Hepatocyte (in vitro differentiated cells): ENCODE measurements at regions not wholly inside any gene's neighbourhood (a gene's known extent, or its start where the extent isn't known, plus 50 kb on each side); places are given as distances from the start of the nearest gene placed in this dataset.

Experiments
- DNase-seq: peaks from one replicate; pipeline ENCODE4 v3.0.0-alpha.2; 2016; ENCODE audit warnings: low spot score
- H2AFZ ChIP-seq: fragments of 200-600 bp; sonication (generic); 2 replicates; pipeline ENCODE4 v1.6.0; 2016; ENCODE audit warnings: antibody characterized with exemption, mild to moderate bottlenecking
- H3K27ac ChIP-seq: fragments of 200-600 bp; sonication (generic); 2 replicates; pipeline ENCODE4 v1.5.1; 2016; ENCODE audit warnings: mild to moderate bottlenecking
- H3K27me3 ChIP-seq: fragments of 200-600 bp; sonication (generic); 2 replicates; pipeline ENCODE4 v1.6.1; 2016
- H3K36me3 ChIP-seq: fragments of 200-600 bp; sonication (generic); replicated peaks from 2 replicates; pipeline ENCODE4 v1.5.1; 2016; ENCODE audit warnings: low read depth; ENCODE audit not compliant: insufficient read depth
- H3K4me1 ChIP-seq: fragments of 200-600 bp; sonication (generic); 2 replicates; pipeline ENCODE4 v1.5.1; 2016; ENCODE audit warnings: mild to moderate bottlenecking, moderate library complexity; ENCODE audit not compliant: insufficient read depth
- H3K4me2 ChIP-seq: fragments of 200-600 bp; sonication (generic); 2 replicates; pipeline ENCODE4 v1.6.0; 2016
- H3K4me3 ChIP-seq: fragments of 200-600 bp; sonication (generic); 2 replicates; pipeline ENCODE4 v1.5.1; 2016; ENCODE audit warnings: mild to moderate bottlenecking
- H3K79me2 ChIP-seq: fragments of 200-600 bp; sonication (generic); 2 replicates; pipeline ENCODE4 v1.6.0; 2017; ENCODE audit warnings: mild to moderate bottlenecking
- H3K9me2 ChIP-seq: fragments of 200-600 bp; sonication (generic); replicated peaks from 2 replicates; pipeline ENCODE4 v1.6.0; 2017; ENCODE audit warnings: mild to moderate bottlenecking; ENCODE audit not compliant: insufficient read depth
- H3K9me3 ChIP-seq: fragments of 200-600 bp; sonication (generic); 2 replicates; pipeline ENCODE4 v1.5.1; 2016; ENCODE audit warnings: low read depth, mild to moderate bottlenecking
- H4K20me1 ChIP-seq: fragments of 200-600 bp; sonication (generic); 2 replicates; pipeline ENCODE4 v1.6.0; 2016; ENCODE audit warnings: mild to moderate bottlenecking; ENCODE audit not compliant: insufficient read depth, poor library complexity, severe bottlenecking
- EZH2 ChIP-seq: fragments of 200-600 bp; sonication (generic); IDR thresholded peaks from 2 replicates; pipeline ENCODE4 v1.6.1; 2016; ENCODE audit warnings: antibody characterized with exemption, mild to moderate bottlenecking, borderline replicate concordance
- EZH2phosphoT487 ChIP-seq: fragments of 200-600 bp; sonication (generic); IDR thresholded peaks from one replicate; pipeline ENCODE4 v1.6.1; 2018; ENCODE audit warnings: antibody characterized with exemption, mild to moderate bottlenecking, low read depth, moderate library complexity; ENCODE audit not compliant: unreplicated experiment, severe bottlenecking
- WGBS: methylation state at CpG from one replicate; pipeline ENCODE4 v1.1.6; 2016; ENCODE audit warnings: low lambda C conversion rate; ENCODE audit errors: missing lambda C conversion rate; 5-methylcytosine and 5-hydroxymethylcytosine counted together
- TF ChIP-seq, protein P1 (sequence below): fragments of 200-600 bp; sonication (generic); IDR thresholded peaks from 2 replicates; pipeline ENCODE4 v1.5.1; 2016; ENCODE audit warnings: antibody characterized with exemption, mild to moderate bottlenecking; ENCODE audit not compliant: poor library complexity

DNA sequence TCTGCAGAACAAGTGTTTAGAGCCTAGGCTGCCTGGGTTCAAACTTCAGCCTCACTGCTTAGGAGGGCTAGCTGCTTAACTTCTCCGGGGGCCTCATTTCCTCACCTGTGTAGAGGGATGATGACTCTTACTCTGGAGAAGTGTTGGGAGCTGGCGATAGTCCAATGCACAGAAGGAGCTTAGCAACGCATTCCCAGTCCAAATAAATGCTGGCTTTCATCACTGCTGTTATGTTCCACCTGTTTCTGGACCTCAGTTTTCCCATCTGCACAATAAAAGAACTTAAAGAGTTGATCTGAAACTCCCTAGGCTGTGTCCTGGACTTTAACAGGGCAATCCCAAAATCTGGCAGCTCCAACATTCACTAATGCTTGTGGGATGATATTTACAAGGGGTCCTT lies 337.8 kb downstream of the MIAT start:
- H3K9me2 ChIP-seq = no peaks in the 10 kb centered on the region
- 67% methylated on average over 3 of the region's 3 CpGs for WGBS
- no peak overlapping the region for H3K27ac ChIP-seq
- no peak overlapping the region for H3K4me2 ChIP-seq
- H3K27me3 ChIP-seq = peaks cover 17% of the 10 kb centered on the region
- no peaks in the 10 kb centered on the region for H3K36me3 ChIP-seq
- no peak for TF ChIP-seq EZH2phosphoT487
- TF ChIP-seq EZH2 = no peak
- TF ChIP-seq, protein P1, sequence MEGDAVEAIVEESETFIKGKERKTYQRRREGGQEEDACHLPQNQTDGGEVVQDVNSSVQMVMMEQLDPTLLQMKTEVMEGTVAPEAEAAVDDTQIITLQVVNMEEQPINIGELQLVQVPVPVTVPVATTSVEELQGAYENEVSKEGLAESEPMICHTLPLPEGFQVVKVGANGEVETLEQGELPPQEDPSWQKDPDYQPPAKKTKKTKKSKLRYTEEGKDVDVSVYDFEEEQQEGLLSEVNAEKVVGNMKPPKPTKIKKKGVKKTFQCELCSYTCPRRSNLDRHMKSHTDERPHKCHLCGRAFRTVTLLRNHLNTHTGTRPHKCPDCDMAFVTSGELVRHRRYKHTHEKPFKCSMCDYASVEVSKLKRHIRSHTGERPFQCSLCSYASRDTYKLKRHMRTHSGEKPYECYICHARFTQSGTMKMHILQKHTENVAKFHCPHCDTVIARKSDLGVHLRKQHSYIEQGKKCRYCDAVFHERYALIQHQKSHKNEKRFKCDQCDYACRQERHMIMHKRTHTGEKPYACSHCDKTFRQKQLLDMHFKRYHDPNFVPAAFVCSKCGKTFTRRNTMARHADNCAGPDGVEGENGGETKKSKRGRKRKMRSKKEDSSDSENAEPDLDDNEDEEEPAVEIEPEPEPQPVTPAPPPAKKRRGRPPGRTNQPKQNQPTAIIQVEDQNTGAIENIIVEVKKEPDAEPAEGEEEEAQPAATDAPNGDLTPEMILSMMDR = no peak
- peak; percentile 9 for DNase-seq
- no peaks in the 10 kb centered on the region for H3K79me2 ChIP-seq
- no peaks in the 10 kb centered on the region for H3K4me1 ChIP-seq
- H4K20me1 ChIP-seq = no peaks in the 10 kb centered on the region
- no peak overlapping the region for H3K4me3 ChIP-seq
- no peak overlapping the region for H2AFZ ChIP-seq
- no peaks in the 10 kb centered on the region for H3K9me3 ChIP-seq

DNA sequence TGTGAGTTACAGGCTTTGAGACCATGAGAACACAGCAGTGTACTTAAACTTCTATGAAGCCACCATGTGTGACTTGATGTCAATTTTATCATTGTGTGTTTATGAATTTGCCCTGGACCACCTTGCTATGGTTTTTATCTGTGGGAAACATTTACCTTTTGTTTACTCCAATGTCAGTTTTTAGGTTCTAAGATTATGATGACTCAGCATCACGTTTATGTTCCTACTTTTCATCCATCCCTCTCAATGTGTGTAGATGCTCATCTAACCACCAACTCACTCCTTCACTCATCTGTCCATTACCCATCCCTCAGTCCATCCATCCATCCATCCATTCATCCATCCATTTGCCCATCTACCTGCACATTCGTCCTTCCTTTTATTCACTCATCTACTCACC lies 338.8 kb downstream of the MIAT start:
- Histone ChIP-seq H3K9me3 (no peaks in the 10 kb centered on the region), H3K4me2 (no peak overlapping the region), H2AFZ (no peak overlapping the region), H3K36me3 (no peaks in the 10 kb centered on the region), H3K4me1 (no peaks in the 10 kb centered on the region), H4K20me1 (no peaks in the 10 kb centered on the region), H3K4me3 (no peak overlapping the region), H3K27me3 (peaks cover 9% of the 10 kb centered on the region), H3K9me2 (no peaks in the 10 kb centered on the region), H3K79me2 (no peaks in the 10 kb centered on the region), H3K27ac (no peak overlapping the region)
- 73% methylated on average over 2 of the region's 2 CpGs for WGBS
- no peak for DNase-seq
- TF ChIP-seq EZH2phosphoT487 (no peak), EZH2 (no peak)
- TF ChIP-seq, protein P1 = no peak

DNA sequence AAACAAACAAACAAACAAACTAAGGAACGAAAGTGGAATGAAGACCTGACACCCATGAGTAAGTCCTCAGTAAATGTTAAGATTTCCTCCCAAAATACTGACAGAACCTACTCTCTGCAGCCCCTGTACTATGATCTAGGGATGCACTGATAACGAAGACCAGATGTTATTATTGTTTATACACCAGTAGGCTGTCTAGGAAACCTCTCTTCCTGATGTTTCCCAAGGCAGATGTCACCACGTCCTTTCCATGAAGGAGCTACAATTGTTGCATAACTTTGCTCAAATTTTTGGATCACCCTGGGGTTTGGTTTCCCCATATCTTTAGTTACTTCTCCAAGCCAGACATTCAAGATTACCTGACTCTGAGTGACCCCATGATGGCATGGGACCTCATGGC lies 340.7 kb downstream of the MIAT start:
- no peaks in the 10 kb centered on the region for H3K9me2 ChIP-seq
- 57% methylated on average over 3 of the region's 3 CpGs for WGBS
- no peak overlapping the region for H3K27ac ChIP-seq
- no peak for DNase-seq
- H3K36me3 ChIP-seq = no peaks in the 10 kb centered on the region
- no peaks in the 10 kb centered on the region for H3K9me3 ChIP-seq
- no peak overlapping the region for H3K4me2 ChIP-seq
- no peak overlapping the region for H2AFZ ChIP-seq
- H3K4me3 ChIP-seq = no peak overlapping the region
- TF ChIP-seq, protein P1 = no peak
- no peak for TF ChIP-seq EZH2
- no peak for TF ChIP-seq EZH2phosphoT487
- no peaks in the 10 kb centered on the region for H4K20me1 ChIP-seq
- H3K79me2 ChIP-seq = no peaks in the 10 kb centered on the region
- H3K4me1 ChIP-seq = no peaks in the 10 kb centered on the region
- peaks cover 10% of the 10 kb centered on the region for H3K27me3 ChIP-seq

DNA sequence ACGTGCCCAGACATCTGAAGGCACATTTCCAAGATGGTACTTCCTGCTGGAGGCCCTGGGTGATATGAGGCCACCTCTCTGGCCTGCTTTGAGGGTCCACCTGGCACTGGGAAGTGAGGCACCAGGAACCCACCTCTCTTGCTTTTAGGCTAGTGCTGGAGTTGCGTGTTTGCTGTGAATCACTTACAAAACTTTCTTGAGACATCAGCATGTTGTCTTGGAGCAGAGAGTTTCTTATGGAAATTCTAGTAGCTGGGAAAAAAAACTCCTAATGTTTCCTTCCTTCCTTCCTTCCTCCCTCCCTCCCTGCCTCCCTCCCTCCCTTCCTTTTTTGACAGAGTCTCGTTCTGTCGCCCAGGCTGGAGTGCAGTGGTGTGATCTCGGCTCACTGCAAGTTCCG lies 341.3 kb downstream of the MIAT start:
- Histone ChIP-seq H2AFZ (no peak overlapping the region), H3K36me3 (no peaks in the 10 kb centered on the region), H3K27ac (no peak overlapping the region), H4K20me1 (no peaks in the 10 kb centered on the region), H3K79me2 (no peaks in the 10 kb centered on the region), H3K9me2 (no peaks in the 10 kb centered on the region), H3K27me3 (peaks cover 9% of the 10 kb centered on the region), H3K4me2 (no peak overlapping the region), H3K4me1 (no peaks in the 10 kb centered on the region), H3K9me3 (no peaks in the 10 kb centered on the region), H3K4me3 (no peak overlapping the region)
- DNase-seq = no peak
- no peak for TF ChIP-seq EZH2phosphoT487
- TF ChIP-seq, protein P1 = no peak
- TF ChIP-seq EZH2 = no peak
- WGBS = 57% methylated on average over 6 of the region's 6 CpGs
